Astrocyte (in vitro differentiated cells and primary cell): ENCODE measurements at regions not wholly inside any gene's neighbourhood (a gene's known extent, or its start where the extent isn't known, plus 50 kb on each side); places are given as distances from the start of the nearest gene placed in this dataset.
A peak's percentile ranks its signal among the peaks of the same experiment; 100 is the strongest.

Source experiments
- DNase-seq: peaks from one replicate; pipeline ENCODE4 v3.0.0-alpha.2; 2010; ENCODE audit warnings: low read depth
- FAIRE-seq: peaks from 2 replicates; lab custom pipeline; 2011; peaks lifted over from hg19 to GRCh38; lab: Jason Lieb, UNC
- H2AFZ ChIP-seq: 2 replicates; pipeline ENCODE4 v1.6.0; 2012; ENCODE audit warnings: low read depth, low read length, inconsistent platforms
- H3K27ac ChIP-seq: 2 replicates; pipeline ENCODE4 v1.5.1; 2011; ENCODE audit warnings: low read depth, low read length, inconsistent platforms
- H3K27me3 ChIP-seq: 2 replicates; pipeline ENCODE4 v1.6.0; 2011; ENCODE audit warnings: low read length, inconsistent platforms; ENCODE audit not compliant: insufficient read depth
- H3K36me3 ChIP-seq: 2 replicates; pipeline ENCODE4 v1.5.1; 2011; ENCODE audit warnings: low read length, inconsistent platforms; ENCODE audit not compliant: insufficient read depth
- H3K4me1 ChIP-seq: 2 replicates; pipeline ENCODE4 v1.5.1; 2011; ENCODE audit warnings: low read length, inconsistent platforms; ENCODE audit not compliant: insufficient read depth
- H3K4me2 ChIP-seq: 2 replicates; pipeline ENCODE4 v1.6.0; 2012; ENCODE audit warnings: low read length, inconsistent platforms
- H3K4me3 ChIP-seq: 2 replicates; pipeline ENCODE4 v1.5.1; 2011; ENCODE audit warnings: low read depth, mild to moderate bottlenecking, low read length, inconsistent platforms; ENCODE audit not compliant: insufficient read depth
- H3K79me2 ChIP-seq: 2 replicates; pipeline ENCODE4 v1.6.0; 2012; ENCODE audit warnings: mild to moderate bottlenecking, low read length, inconsistent platforms; ENCODE audit not compliant: insufficient read depth
- H3K9ac ChIP-seq: 2 replicates; pipeline ENCODE4 v1.6.0; 2012; ENCODE audit warnings: mild to moderate bottlenecking, low read length, inconsistent platforms
- H3K9me3 ChIP-seq: 2 replicates; pipeline ENCODE4 v1.5.1; 2012; ENCODE audit warnings: low read depth, mild to moderate bottlenecking, low read length, inconsistent platforms; ENCODE audit not compliant: insufficient read depth
- H4K20me1 ChIP-seq: 2 replicates; pipeline ENCODE4 v1.6.0; 2012; ENCODE audit warnings: low read length, inconsistent platforms; ENCODE audit not compliant: insufficient read depth
- H3K27ac Mint-ChIP-seq: one replicate; pipeline ENCODE4 v1.8.0; 2021; ENCODE audit warnings: mild to moderate bottlenecking, mixed read lengths; ENCODE audit not compliant: unreplicated experiment
- H3K27me3 Mint-ChIP-seq: one replicate; pipeline ENCODE4 v1.8.0; 2021; ENCODE audit warnings: low read depth, mixed read lengths; ENCODE audit not compliant: unreplicated experiment
- H3K36me3 Mint-ChIP-seq: one replicate; pipeline ENCODE4 v1.8.0; 2021; ENCODE audit warnings: low read depth, mixed read lengths; ENCODE audit not compliant: unreplicated experiment
- H3K4me1 Mint-ChIP-seq: one replicate; pipeline ENCODE4 v1.8.0; 2021; ENCODE audit warnings: low read depth, mixed read lengths; ENCODE audit not compliant: unreplicated experiment
- H3K4me3 Mint-ChIP-seq: one replicate; pipeline ENCODE4 v1.8.0; 2021; ENCODE audit warnings: mild to moderate bottlenecking, moderate library complexity, mixed read lengths; ENCODE audit not compliant: unreplicated experiment
- H3K9me3 Mint-ChIP-seq: one replicate; pipeline ENCODE4 v1.8.0; 2021; ENCODE audit warnings: mild to moderate bottlenecking, mixed read lengths; ENCODE audit not compliant: unreplicated experiment
- CTCF ChIP-seq: IDR thresholded peaks from 2 replicates; pipeline ENCODE4 v1.5.1; 2011; ENCODE audit warnings: low read depth, mild to moderate bottlenecking, inconsistent platforms, low read length, moderate library complexity; ENCODE audit not compliant: insufficient read depth
- EZH2 ChIP-seq: IDR thresholded peaks from 2 replicates; pipeline ENCODE4 v1.6.1; 2012; ENCODE audit warnings: mild to moderate bottlenecking, low read length, inconsistent platforms; ENCODE audit not compliant: insufficient read depth

GRCh38 chr12:105705235-105705634, 374.7 kb downstream of the C12orf75 start:
- H3K27me3 Mint-ChIP-seq, result no peaks in the 10 kb centered on the region
- Histone ChIP-seq H3K9ac (no peak overlapping the region), H3K9me3 (no peaks in the 10 kb centered on the region), H4K20me1 (no peaks in the 10 kb centered on the region), H3K79me2 (no peaks in the 10 kb centered on the region), H3K4me3 (no peak overlapping the region), H3K36me3 (no peaks in the 10 kb centered on the region), H3K4me2 (no peak overlapping the region), H3K27ac (no peak overlapping the region), H3K27me3 (no peaks in the 10 kb centered on the region), H3K4me1 (peaks cover 21% of the 10 kb centered on the region), H2AFZ (no peak overlapping the region)
- DNase-seq (no peak), FAIRE-seq (no peak)
- peak overlapping the region; percentile 89 for H3K27ac Mint-ChIP-seq
- peaks cover 25% of the 10 kb centered on the region for H3K4me1 Mint-ChIP-seq
- peaks cover 3% of the 10 kb centered on the region for H3K9me3 Mint-ChIP-seq
- no peaks in the 10 kb centered on the region for H3K36me3 Mint-ChIP-seq
- no peak overlapping the region for H3K4me3 Mint-ChIP-seq
- TF ChIP-seq EZH2 (no peak), CTCF (no peak)

- Mint-ChIP-seq H3K27ac (peak overlapping the region; percentile 89), H3K27me3 (no peaks in the 10 kb centered on the region), H3K4me1 (peaks cover 25% of the 10 kb centered on the region), H3K4me3 (no peak overlapping the region), H3K9me3 (no peaks in the 10 kb centered on the region), H3K36me3 (no peaks in the 10 kb centered on the region)
- Histone ChIP-seq H3K27me3 (no peaks in the 10 kb centered on the region), H3K4me3 (no peak overlapping the region), H3K36me3 (no peaks in the 10 kb centered on the region), H4K20me1 (no peaks in the 10 kb centered on the region), H3K27ac (peak overlapping the region; percentile 18), H3K9me3 (no peaks in the 10 kb centered on the region), H3K9ac (peak overlapping the region; percentile 42), H2AFZ (peak overlapping the region; percentile 3), H3K4me2 (peak overlapping the region; percentile 57), H3K4me1 (peaks cover 21% of the 10 kb centered on the region), H3K79me2 (no peaks in the 10 kb centered on the region)
- DNase-seq (peak; percentile 55), FAIRE-seq (no peak)
- TF ChIP-seq EZH2 (no peak), CTCF (peak; percentile 93)
Measured at GRCh38 chr12:105705765-105706164, 375.3 kb downstream of the C12orf75 start.

DNA sequence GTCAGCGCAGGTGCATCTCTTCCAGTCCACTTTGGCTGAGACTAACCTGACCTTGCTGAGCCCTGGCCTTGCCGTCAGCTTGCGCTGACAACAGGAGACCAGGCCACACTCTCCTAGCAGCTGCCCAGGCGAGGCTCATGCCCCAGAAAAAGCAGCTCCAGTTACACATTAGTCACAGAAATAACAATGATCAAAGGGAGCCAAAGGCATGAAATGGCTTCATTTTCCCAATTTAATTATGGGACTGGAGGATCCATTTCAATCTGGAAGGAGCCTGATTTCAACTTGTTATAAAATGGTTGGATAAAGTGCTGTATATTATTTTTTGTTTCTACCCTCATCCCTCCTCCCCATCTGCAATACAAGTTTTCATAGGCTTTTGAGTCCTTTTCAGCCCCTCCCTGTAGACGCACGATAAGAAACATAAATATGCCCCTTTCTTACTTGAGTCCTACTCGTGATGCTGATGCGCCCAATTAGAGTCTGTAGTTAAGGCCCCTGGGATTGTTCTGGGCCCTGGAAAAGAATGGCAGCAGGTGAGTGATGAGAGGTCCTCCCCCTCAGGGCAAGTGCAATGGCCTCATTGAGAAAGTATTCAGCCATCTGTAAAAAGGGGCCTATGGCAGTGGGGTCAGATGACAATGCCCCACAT, 376.0 kb downstream of the C12orf75 start:
- no peaks in the 10 kb centered on the region for H4K20me1 ChIP-seq
- DNase-seq (peak; percentile 83), FAIRE-seq (no peak)
- no peaks in the 10 kb centered on the region for H3K27me3 ChIP-seq
- H3K9me3 Mint-ChIP-seq, result no peaks in the 10 kb centered on the region
- TF ChIP-seq CTCF, result no peak
- TF ChIP-seq EZH2, result no peak
- H3K36me3 Mint-ChIP-seq, result no peaks in the 10 kb centered on the region
- peak overlapping the region; percentile 89 for H3K27ac Mint-ChIP-seq
- peak overlapping the region; percentile 57 for H3K4me2 ChIP-seq
- no peaks in the 10 kb centered on the region for H3K79me2 ChIP-seq
- peaks cover 21% of the 10 kb centered on the region for H3K4me1 ChIP-seq
- H3K4me3 ChIP-seq, result no peak overlapping the region
- H2AFZ ChIP-seq, result peak overlapping the region; percentile 3
- H3K9ac ChIP-seq, result peak overlapping the region; percentile 42
- no peaks in the 10 kb centered on the region for H3K27me3 Mint-ChIP-seq
- H3K4me1 Mint-ChIP-seq, result peaks cover 25% of the 10 kb centered on the region
- no peaks in the 10 kb centered on the region for H3K36me3 ChIP-seq
- no peak overlapping the region for H3K4me3 Mint-ChIP-seq
- peak overlapping the region; percentile 18 for H3K27ac ChIP-seq
- H3K9me3 ChIP-seq, result no peaks in the 10 kb centered on the region
